ENCODE measurements at regions not wholly inside any gene's neighbourhood (a gene's known extent, or its start where the extent isn't known, plus 50 kb on each side); places are given as distances from the start of the nearest gene placed in this dataset.

GRCh38 chr18:44117821-44118220 lies 562.9 kb upstream of the SETBP1 start:
- H3K9me3 ChIP-seq (ENCODE audit: control insufficient read depth in 2 of 2, insufficient read depth in 1 of 2, low read depth in 1 of 2, low read length in 1 of 2), result no peaks in the 10 kb centered on the region
- DNase-seq (no peak), FAIRE-seq (no peak)
- no peaks in the 10 kb centered on the region for H3K27me3 ChIP-seq (ENCODE audit: control insufficient read depth in 3 of 3, insufficient read depth in 3 of 3, low read length in 3 of 3)
- no peak overlapping the region for H3K27ac ChIP-seq (ENCODE audit: low read depth in 1 of 3, low read length in 2 of 3)
- H3K4me1 ChIP-seq (ENCODE audit: control insufficient read depth in 3 of 3, insufficient read depth in 2 of 3, low read depth in 1 of 3, low read length in 2 of 3), result no peaks in the 10 kb centered on the region
- H3K36me3 ChIP-seq (ENCODE audit: control insufficient read depth in 3 of 3, insufficient read depth in 2 of 3, low read depth in 1 of 3, low read length in 3 of 3), result no peaks in the 10 kb centered on the region
- no peak overlapping the region for H3K4me3 ChIP-seq (ENCODE audit: low read depth in 1 of 3, low read length in 3 of 3)

GRCh38 chr18:44119607-44120006 lies 561.1 kb upstream of the SETBP1 start:
- Histone ChIP-seq H3K4me3 (ENCODE audit: low read depth in 1 of 3, low read length in 3 of 3) (no peak overlapping the region), H3K9me3 (ENCODE audit: control insufficient read depth in 2 of 2, insufficient read depth in 1 of 2, low read depth in 1 of 2, low read length in 1 of 2) (no peaks in the 10 kb centered on the region), H3K36me3 (ENCODE audit: control insufficient read depth in 3 of 3, insufficient read depth in 2 of 3, low read depth in 1 of 3, low read length in 3 of 3) (no peaks in the 10 kb centered on the region), H3K4me1 (ENCODE audit: control insufficient read depth in 3 of 3, insufficient read depth in 2 of 3, low read depth in 1 of 3, low read length in 2 of 3) (no peaks in the 10 kb centered on the region), H3K27ac (ENCODE audit: low read depth in 1 of 3, low read length in 2 of 3) (no peak overlapping the region), H3K27me3 (ENCODE audit: control insufficient read depth in 3 of 3, insufficient read depth in 3 of 3, low read length in 3 of 3) (no peaks in the 10 kb centered on the region)
- WGBS, 3 donors, result 20 to 49% (median 41%) methylated on average over 2 of the region's 2 CpGs
- FAIRE-seq (no peak), DNase-seq (peak in 1 of 2 donors; percentile 40)

- DNase-seq (no peak), FAIRE-seq (no peak)
- Histone ChIP-seq H3K27me3 (ENCODE audit: control insufficient read depth in 3 of 3, insufficient read depth in 3 of 3, low read length in 3 of 3) (no peaks in the 10 kb centered on the region), H3K4me3 (ENCODE audit: low read depth in 1 of 3, low read length in 3 of 3) (no peak overlapping the region), H3K9me3 (ENCODE audit: control insufficient read depth in 2 of 2, insufficient read depth in 1 of 2, low read depth in 1 of 2, low read length in 1 of 2) (no peaks in the 10 kb centered on the region), H3K36me3 (ENCODE audit: control insufficient read depth in 3 of 3, insufficient read depth in 2 of 3, low read depth in 1 of 3, low read length in 3 of 3) (no peaks in the 10 kb centered on the region), H3K27ac (ENCODE audit: low read depth in 1 of 3, low read length in 2 of 3) (no peak overlapping the region), H3K4me1 (ENCODE audit: control insufficient read depth in 3 of 3, insufficient read depth in 2 of 3, low read depth in 1 of 3, low read length in 2 of 3) (no peaks in the 10 kb centered on the region)
- WGBS, 3 donors, result 52 to 82% (median 64%) methylated on average over 2 of the region's 2 CpGs
Measured at GRCh38 chr18:44123743-44124142, 556.9 kb upstream of the SETBP1 start.

- DNase-seq, result no peak
Measured at GRCh38 chr18:44125446-44125845, 555.2 kb upstream of the SETBP1 start.

GRCh38 chr18:44126598-44126997 lies 554.1 kb upstream of the SETBP1 start:
- Histone ChIP-seq H3K36me3 (ENCODE audit: control insufficient read depth in 3 of 3, insufficient read depth in 2 of 3, low read depth in 1 of 3, low read length in 3 of 3) (no peaks in the 10 kb centered on the region), H3K27me3 (ENCODE audit: control insufficient read depth in 3 of 3, insufficient read depth in 3 of 3, low read length in 3 of 3) (no peaks in the 10 kb centered on the region), H3K27ac (ENCODE audit: low read depth in 1 of 3, low read length in 2 of 3) (no peak overlapping the region), H3K9me3 (ENCODE audit: control insufficient read depth in 2 of 2, insufficient read depth in 1 of 2, low read depth in 1 of 2, low read length in 1 of 2) (no peaks in the 10 kb centered on the region), H3K4me3 (ENCODE audit: low read depth in 1 of 3, low read length in 3 of 3) (no peak overlapping the region), H3K4me1 (ENCODE audit: control insufficient read depth in 3 of 3, insufficient read depth in 2 of 3, low read depth in 1 of 3, low read length in 2 of 3) (no peaks in the 10 kb centered on the region)
- no peak for DNase-seq
- no peak for FAIRE-seq

More at GRCh38 chr18:44125446-44125845, 555.2 kb upstream of the SETBP1 start:
- no peaks in the 10 kb centered on the region for H3K9me3 ChIP-seq (ENCODE audit: control insufficient read depth in 2 of 2, insufficient read depth in 1 of 2, low read depth in 1 of 2, low read length in 1 of 2)
- no peaks in the 10 kb centered on the region for H3K4me1 ChIP-seq (ENCODE audit: control insufficient read depth in 3 of 3, insufficient read depth in 2 of 3, low read depth in 1 of 3, low read length in 2 of 3)
- no peaks in the 10 kb centered on the region for H3K27me3 ChIP-seq (ENCODE audit: control insufficient read depth in 3 of 3, insufficient read depth in 3 of 3, low read length in 3 of 3)
- no peak overlapping the region for H3K27ac ChIP-seq (ENCODE audit: low read depth in 1 of 3, low read length in 2 of 3)
- FAIRE-seq, result no peak
- WGBS, 3 donors, result 88 to 91% (median 89%) methylated on average over 3 of the region's 3 CpGs
- no peaks in the 10 kb centered on the region for H3K36me3 ChIP-seq (ENCODE audit: control insufficient read depth in 3 of 3, insufficient read depth in 2 of 3, low read depth in 1 of 3, low read length in 3 of 3)
- H3K4me3 ChIP-seq (ENCODE audit: low read depth in 1 of 3, low read length in 3 of 3), result no peak overlapping the region

GRCh38 chr18:44128365-44128764 lies 552.3 kb upstream of the SETBP1 start:
- H3K9me3 ChIP-seq (ENCODE audit: control insufficient read depth in 2 of 2, insufficient read depth in 1 of 2, low read depth in 1 of 2, low read length in 1 of 2), result no peaks in the 10 kb centered on the region
- H3K27ac ChIP-seq (ENCODE audit: low read depth in 1 of 3, low read length in 2 of 3), result no peak overlapping the region
- no peaks in the 10 kb centered on the region for H3K4me1 ChIP-seq (ENCODE audit: control insufficient read depth in 3 of 3, insufficient read depth in 2 of 3, low read depth in 1 of 3, low read length in 2 of 3)
- H3K36me3 ChIP-seq (ENCODE audit: control insufficient read depth in 3 of 3, insufficient read depth in 2 of 3, low read depth in 1 of 3, low read length in 3 of 3), result no peaks in the 10 kb centered on the region
- no peak for DNase-seq
- FAIRE-seq, result no peak
- 76 to 82% (median 81%) methylated on average over 1 of the region's 1 CpG for WGBS, 3 donors
- no peaks in the 10 kb centered on the region for H3K27me3 ChIP-seq (ENCODE audit: control insufficient read depth in 3 of 3, insufficient read depth in 3 of 3, low read length in 3 of 3)
- no peak overlapping the region for H3K4me3 ChIP-seq (ENCODE audit: low read depth in 1 of 3, low read length in 3 of 3)

- FAIRE-seq (no peak), DNase-seq (peak; percentile 38 to 47)
Measured at GRCh38 chr18:44130376-44130942, 550.2 kb upstream of the SETBP1 start.

GRCh38 chr18:44133483-44133882 lies 547.2 kb upstream of the SETBP1 start:
- H3K9me3 ChIP-seq (ENCODE audit: control insufficient read depth in 2 of 2, insufficient read depth in 1 of 2, low read depth in 1 of 2, low read length in 1 of 2), result peaks cover 0 to 3% of the 10 kb centered on the region in 2 donors
- no peak for DNase-seq
- no peak overlapping the region for H3K27ac ChIP-seq (ENCODE audit: low read depth in 1 of 3, low read length in 2 of 3)
- no peak overlapping the region for H3K4me3 ChIP-seq (ENCODE audit: low read depth in 1 of 3, low read length in 3 of 3)
- no peaks in the 10 kb centered on the region for H3K36me3 ChIP-seq (ENCODE audit: control insufficient read depth in 3 of 3, insufficient read depth in 2 of 3, low read depth in 1 of 3, low read length in 3 of 3)
- no peaks in the 10 kb centered on the region for H3K4me1 ChIP-seq (ENCODE audit: control insufficient read depth in 3 of 3, insufficient read depth in 2 of 3, low read depth in 1 of 3, low read length in 2 of 3)
- no peaks in the 10 kb centered on the region for H3K27me3 ChIP-seq (ENCODE audit: control insufficient read depth in 3 of 3, insufficient read depth in 3 of 3, low read length in 3 of 3)
- 67 to 91% (median 68%) methylated on average over 2 of the region's 2 CpGs for WGBS, 3 donors
- no peak for FAIRE-seq

More at GRCh38 chr18:44130376-44130942, 550.2 kb upstream of the SETBP1 start:
- WGBS, 3 donors, result 48 to 64% (median 50%) methylated on average over 5 of the region's 5 CpGs
- H3K36me3 ChIP-seq (ENCODE audit: control insufficient read depth in 3 of 3, insufficient read depth in 2 of 3, low read depth in 1 of 3, low read length in 3 of 3), result no peaks in the 10 kb centered on the region
- H3K4me3 ChIP-seq (ENCODE audit: low read depth in 1 of 3, low read length in 3 of 3), result no peak overlapping the region
- no peaks in the 10 kb centered on the region for H3K9me3 ChIP-seq (ENCODE audit: control insufficient read depth in 2 of 2, insufficient read depth in 1 of 2, low read depth in 1 of 2, low read length in 1 of 2)
- no peaks in the 10 kb centered on the region for H3K4me1 ChIP-seq (ENCODE audit: control insufficient read depth in 3 of 3, insufficient read depth in 2 of 3, low read depth in 1 of 3, low read length in 2 of 3)
- no peak overlapping the region for H3K27ac ChIP-seq (ENCODE audit: low read depth in 1 of 3, low read length in 2 of 3)
- no peaks in the 10 kb centered on the region for H3K27me3 ChIP-seq (ENCODE audit: control insufficient read depth in 3 of 3, insufficient read depth in 3 of 3, low read length in 3 of 3)

- Histone ChIP-seq H3K9me3 (ENCODE audit: control insufficient read depth in 2 of 2, insufficient read depth in 1 of 2, low read depth in 1 of 2, low read length in 1 of 2) (peaks cover 0 to 3% of the 10 kb centered on the region in 2 donors), H3K27ac (ENCODE audit: low read depth in 1 of 3, low read length in 2 of 3) (no peak overlapping the region), H3K4me3 (ENCODE audit: low read depth in 1 of 3, low read length in 3 of 3) (no peak overlapping the region), H3K27me3 (ENCODE audit: control insufficient read depth in 3 of 3, insufficient read depth in 3 of 3, low read length in 3 of 3) (no peaks in the 10 kb centered on the region), H3K36me3 (ENCODE audit: control insufficient read depth in 3 of 3, insufficient read depth in 2 of 3, low read depth in 1 of 3, low read length in 3 of 3) (no peaks in the 10 kb centered on the region), H3K4me1 (ENCODE audit: control insufficient read depth in 3 of 3, insufficient read depth in 2 of 3, low read depth in 1 of 3, low read length in 2 of 3) (no peaks in the 10 kb centered on the region)
- FAIRE-seq (no peak), DNase-seq (no peak)
- 84 to 92% (median 86%) methylated on average over 4 of the region's 4 CpGs for WGBS, 3 donors
Measured at GRCh38 chr18:44134447-44134846, 546.2 kb upstream of the SETBP1 start.
